Lung (tissue), 11 donors: ENCODE measurements at regions not wholly inside any gene's neighbourhood (a gene's known extent, or its start where the extent isn't known, plus 50 kb on each side); places are given as distances from the start of the nearest gene placed in this dataset.
"Not testable (repeated sequence)": the region's sequence is repeated elsewhere in the genome, so short reads cannot be mapped to it uniquely, and the experiment has no call there.

Experiments
- ATAC-seq: fragments of 200-7000 bp; cut with Tn5 transposase; one replicate; pipeline ENCODE4 v1.9.1; 2020; ENCODE audit warnings: moderate number of reproducible peaks; ENCODE audit not compliant: insufficient read depth, low FRiP score
- DNase-seq, 3 donors: peaks; one replicate each; pipeline ENCODE4 v3.0.0-alpha.2; 2013 to 2017
- H3K27ac ChIP-seq, 2 donors: one replicate each; pipeline ENCODE4 v1.5.1; 2013; ENCODE audit warnings: mild to moderate bottlenecking in 2 of 2, moderate library complexity in 2 of 2, control low read depth in 1 of 2, inconsistent platforms in 1 of 2, low read depth in 1 of 2, low read length in 1 of 2
- H3K27me3 ChIP-seq, 3 donors: one replicate each; pipeline ENCODE4 v1.5.1; 2013; ENCODE audit warnings: low read length in 2 of 3; ENCODE audit not compliant: control insufficient read depth in 3 of 3, insufficient read depth in 3 of 3
- H3K36me3 ChIP-seq, 4 donors: one replicate each; pipeline ENCODE4 v1.5.1; 2013; ENCODE audit warnings: low read length in 4 of 4, mild to moderate bottlenecking in 1 of 4, moderate library complexity in 1 of 4; ENCODE audit not compliant: control insufficient read depth in 4 of 4, insufficient read depth in 4 of 4
- H3K4me1 ChIP-seq, 5 donors: one replicate each; pipeline ENCODE4 v1.5.1; 2013; ENCODE audit warnings: low read length in 5 of 5, mild to moderate bottlenecking in 2 of 5, moderate library complexity in 1 of 5; ENCODE audit not compliant: control insufficient read depth in 5 of 5, insufficient read depth in 5 of 5
- H3K4me3 ChIP-seq: one replicate; pipeline ENCODE4 v1.5.1; 2013; ENCODE audit warnings: mild to moderate bottlenecking, control low read depth, moderate library complexity
- H3K9ac ChIP-seq, 2 donors: one replicate each; pipeline ENCODE4 v1.5.1; 2013; ENCODE audit warnings: low read length in 2 of 2, control low read depth in 1 of 2; ENCODE audit not compliant: insufficient read depth in 1 of 2
- H3K9me3 ChIP-seq, 4 donors: one replicate each; pipeline ENCODE4 v1.5.1; 2013; ENCODE audit warnings: low read length in 3 of 4, mild to moderate bottlenecking in 1 of 4, moderate library complexity in 1 of 4; ENCODE audit not compliant: control insufficient read depth in 4 of 4, insufficient read depth in 3 of 4
- CTCF ChIP-seq: IDR thresholded peaks from 2 replicates; pipeline ENCODE4 v1.5.1; 2012; ENCODE audit warnings: mild to moderate bottlenecking; ENCODE audit errors: control extremely low read depth, extremely low read depth
- WGBS, 2 donors: extraction: QIAGEN DNeasy Blood & Tissue Kit; methylation state at CpG; one replicate each; pipeline ENCODE4 v1.1.7; 2013; 5-methylcytosine and 5-hydroxymethylcytosine counted together
- donor health status: control.
- donor health status: control.
- donor health status: Bipolar disorder and iron deficiency.
- donor health status: healthy.
- donor health status: DM: yes; HTN: yes; CAD: no.

GRCh38 chr18:5830902-5831301, 64.4 kb downstream of the TMEM200C start:
- H3K9me3 ChIP-seq, H3K36me3 ChIP-seq, H3K27me3 ChIP-seq, H3K4me3 ChIP-seq, H3K4me1 ChIP-seq, ATAC-seq, H3K9ac ChIP-seq, DNase-seq, H3K27ac ChIP-seq: not testable (repeated sequence)
- 88 to 93% methylated on average over 1 of the region's 1 CpG for WGBS, 2 donors

- no peak for ATAC-seq
- TF ChIP-seq CTCF: no peak
- H3K9ac ChIP-seq: no peak overlapping the region
- DNase-seq: no peak
- no peak overlapping the region for H3K27ac ChIP-seq
- 86 to 96% methylated on average over 1 of the region's 1 CpG for WGBS, 2 donors
- H3K27me3 ChIP-seq: no peaks in the 10 kb centered on the region
- H3K36me3 ChIP-seq: no peaks in the 10 kb centered on the region
- H3K4me3 ChIP-seq: no peak overlapping the region
- no peaks in the 10 kb centered on the region for H3K4me1 ChIP-seq
- H3K9me3 ChIP-seq: no peaks in the 10 kb centered on the region
These were observed 66.4 kb downstream of the TMEM200C start for GRCh38 chr18:5828913-5829312.

GRCh38 chr18:5825663-5826062, 69.7 kb downstream of the TMEM200C start:
- no peaks in the 10 kb centered on the region for H3K27me3 ChIP-seq
- 89 to 90% methylated on average over 4 of the region's 4 CpGs for WGBS, 2 donors
- ATAC-seq (no peak), DNase-seq (no peak)
- TF ChIP-seq CTCF: no peak
- no peaks in the 10 kb centered on the region for H3K9me3 ChIP-seq
- no peaks in the 10 kb centered on the region for H3K4me1 ChIP-seq
- no peak overlapping the region for H3K27ac ChIP-seq
- H3K4me3 ChIP-seq: no peak overlapping the region
- H3K36me3 ChIP-seq: no peaks in the 10 kb centered on the region
- H3K9ac ChIP-seq: no peak overlapping the region

- TF ChIP-seq CTCF: no peak
- no peak overlapping the region for H3K9ac ChIP-seq
- no peaks in the 10 kb centered on the region for H3K4me1 ChIP-seq
- ATAC-seq: no peak
- 42 to 43% methylated on average over 5 of the region's 5 CpGs for WGBS, 2 donors
- no peaks in the 10 kb centered on the region for H3K9me3 ChIP-seq
- no peaks in the 10 kb centered on the region for H3K27me3 ChIP-seq
- H3K36me3 ChIP-seq: no peaks in the 10 kb centered on the region
- DNase-seq: peak in 1 of 3 donors; percentile 16
- no peak overlapping the region for H3K27ac ChIP-seq
- H3K4me3 ChIP-seq: no peak overlapping the region
These were observed 70.8 kb downstream of the TMEM200C start for GRCh38 chr18:5824370-5824984.
